ENCODE measurements at regions not wholly inside any gene's neighbourhood (a gene's known extent, or its start where the extent isn't known, plus 50 kb on each side); places are given as distances from the start of the nearest gene placed in this dataset.

DNA sequence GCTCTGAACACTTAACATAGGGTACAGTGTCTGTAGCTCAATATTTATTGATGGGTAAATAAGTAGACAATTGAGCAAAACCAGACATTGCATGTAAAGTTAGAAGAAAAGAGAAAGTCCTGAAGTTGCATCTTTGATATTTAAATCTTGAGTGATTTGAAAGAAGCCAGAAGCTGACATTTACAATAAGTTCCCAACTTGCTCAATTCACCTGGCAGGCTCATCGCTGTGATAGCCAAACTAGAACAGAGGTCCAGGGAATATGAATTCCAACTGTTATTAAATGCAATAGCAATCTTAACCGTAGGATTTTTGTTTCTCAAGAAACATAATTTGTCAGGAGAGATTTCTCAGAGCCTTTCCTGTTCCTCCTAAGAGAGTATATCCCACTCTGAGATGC is 65.9 kb upstream of the EDN1 start:
- Histone ChIP-seq H3K27ac (ENCODE audit: low read depth, low read length) (no peak overlapping the region), H3K4me2 (ENCODE audit: insufficient read depth in 1 of 2, low read depth in 2 of 2, low read length in 2 of 2) (no peak overlapping the region), H4K5ac (ENCODE audit: insufficient read length, low read depth, low read length) (no peak overlapping the region), H2BK15ac (ENCODE audit: low read length) (no peak overlapping the region), H3K27me3 (replicated peaks in 1 of 4; ENCODE audit: control insufficient read depth in 3 of 4, extremely low read depth in 1 of 4, insufficient read depth in 3 of 4, low read length in 3 of 4) (no peaks in the 10 kb centered on the region), H4K8ac (ENCODE audit: extremely low read depth, insufficient read depth, low read length) (no peak overlapping the region), H3K4me3 (ENCODE audit: extremely low read depth in 1 of 4, insufficient read depth in 2 of 4, low read depth in 3 of 4, low read length in 4 of 4) (no peak overlapping the region), H3K4ac (replicated peaks; ENCODE audit: insufficient read length, low read depth, low read length) (no peak overlapping the region), H3K79me2 (ENCODE audit: control insufficient read depth in 1 of 2, insufficient read depth in 2 of 2, low read length in 2 of 2) (no peaks in the 10 kb centered on the region), H4K91ac (replicated peaks; ENCODE audit: insufficient read length, low read length) (no peak overlapping the region), H3K36me3 (ENCODE audit: control insufficient read depth in 2 of 4, insufficient read depth in 4 of 4, low read length in 3 of 4) (no peaks in the 10 kb centered on the region), H2AFZ (ENCODE audit: low read length) (no peak overlapping the region), H2AK5ac (ENCODE audit: low read depth, low read length) (no peak overlapping the region), H3K4me1 (replicated peaks in 1 of 4; ENCODE audit: control insufficient read depth in 3 of 4, insufficient read depth in 4 of 4, low read length in 3 of 4) (no peaks in the 10 kb centered on the region), H2BK12ac (ENCODE audit: low read depth, low read length) (no peak overlapping the region), H2BK20ac (ENCODE audit: low read length) (no peak overlapping the region), H2BK5ac (ENCODE audit: low read depth, low read length) (no peak overlapping the region), H3K23me2 (ENCODE audit: low read depth, low read length) (no peaks in the 10 kb centered on the region), H3K9me3 (ENCODE audit: insufficient read depth in 2 of 2, low read depth in 1 of 2, low read length in 1 of 2) (no peaks in the 10 kb centered on the region), H3K23ac (ENCODE audit: insufficient read length) (no peak overlapping the region), H3K18ac (ENCODE audit: extremely low read depth, low read length) (no peak overlapping the region), H3K79me1 (ENCODE audit: low read depth, low read length) (no peaks in the 10 kb centered on the region), H3K14ac (ENCODE audit: insufficient read length) (no peak overlapping the region), H2BK120ac (replicated peaks; ENCODE audit: low read depth, low read length) (no peak overlapping the region), H3K56ac (replicated peaks; ENCODE audit: insufficient read length, low read depth, low read length) (no peak overlapping the region), H3K9ac (replicated peaks in 1 of 4; ENCODE audit: extremely low read depth in 1 of 4, low read depth in 3 of 4, low read length in 3 of 4) (no peak overlapping the region), H4K20me1 (replicated peaks in 1 of 2; ENCODE audit: control insufficient read depth in 1 of 2, insufficient read depth in 2 of 2, low read length in 2 of 2) (no peaks in the 10 kb centered on the region)
- WGBS, 2 experiments (ENCODE audit: extremely low coverage in 1 of 2, insufficient coverage in 1 of 2, insufficient read length in 1 of 2, insufficient replicate concordance in 2 of 2, low coverage in 1 of 2, low lambda C conversion rate in 2 of 2, missing lambda C conversion rate in 1 of 2), result 98% methylated on average over 2 of the region's 2 CpGs; no CpG with 5 or more reads in 1 of the 2 experiments
- ChIA-PET POLR2A (ENCODE audit: partially characterized antibody) (no interaction called here), CTCF (ENCODE audit: partially characterized antibody) (interaction anchor here (0.9 to 2.4 kb wide), 3 partner anchors 9 to 21 kb away, joined by 3 to 11 read pairs (median 3); no protein-coding TSS in a partner anchor)
- DNase-seq (ENCODE audit: low read depth in 1 of 2, low spot score in 2 of 2), result no peak
- FAIRE-seq, result no peak
- TF ChIP-seq CEBPB (IDR thresholded peaks at IDR 0.05; ENCODE audit: low read depth, low read length), result no peak
- no peak for TF ChIP-seq TCF12 (IDR thresholded peaks at IDR 0.05; ENCODE audit: low read depth, low read length)
- no peak for TF ChIP-seq SP4 (IDR thresholded peaks at IDR 0.05; ENCODE audit: low read length)
- TF ChIP-seq SIRT6 (IDR thresholded peaks at IDR 0.05; ENCODE audit: low read length), result no peak
- no peak for TF ChIP-seq RAD21 (IDR thresholded peaks at IDR 0.05 in 1 of 2, conservative IDR thresholded peaks at IDR 0.05 in 1 of 2; ENCODE audit: low read depth in 2 of 2, low read length in 2 of 2)
- TF ChIP-seq FOSL1 (IDR thresholded peaks at IDR 0.05; ENCODE audit: insufficient read depth, low read depth, low read length), result no peak
- TF ChIP-seq BCL11A (IDR thresholded peaks at IDR 0.05; ENCODE audit: low read depth in 2 of 2, low read length in 2 of 2), result no peak
- no peak for TF ChIP-seq HDAC2 (IDR thresholded peaks at IDR 0.05; ENCODE audit: borderline replicate concordance in 1 of 2, low read depth in 2 of 2, low read length in 2 of 2)
- TF ChIP-seq SAP30 (IDR thresholded peaks at IDR 0.05; ENCODE audit: insufficient read depth, insufficient replicate concordance, low read length), result no peak
- TF ChIP-seq SP2 (IDR thresholded peaks at IDR 0.05; ENCODE audit: low read length), result no peak
- TF ChIP-seq TEAD4 (IDR thresholded peaks at IDR 0.05; ENCODE audit: low read depth, low read length), result no peak
- no peak for TF ChIP-seq NANOG (IDR thresholded peaks at IDR 0.05; ENCODE audit: insufficient read depth, low read depth, low read length, poor library complexity, severe bottlenecking)
- no peak for TF ChIP-seq GTF2F1 (IDR thresholded peaks at IDR 0.05; ENCODE audit: borderline replicate concordance, low read depth, low read length)
- no peak for TF ChIP-seq ATF3 (IDR thresholded peaks at IDR 0.05; ENCODE audit: insufficient read depth, low read depth, low read length)
- no peak for TF ChIP-seq MAFK (IDR thresholded peaks at IDR 0.05; ENCODE audit: low read depth, low read length)
